GM19239 (cell line): ENCODE measurements at regions not wholly inside any gene's neighbourhood (a gene's known extent, or its start where the extent isn't known, plus 50 kb on each side); places are given as distances from the start of the nearest gene placed in this dataset.

ENCODE experiments used
- DNase-seq: peaks from one replicate; pipeline ENCODE4 v3.0.0; 2011; ENCODE audit warnings: low spot score; ENCODE audit not compliant: insufficient read length
- FAIRE-seq: peaks from 2 replicates; lab custom pipeline; 2011; peaks lifted over from hg19 to GRCh38; lab: Jason Lieb, UNC

GRCh38 chr6:47091886-47092668 lies 49.9 kb upstream of the ADGRF1 start:
- DNase-seq (no peak), FAIRE-seq (no peak)
